ENCODE measurements at regions not wholly inside any gene's neighbourhood (a gene's known extent, or its start where the extent isn't known, plus 50 kb on each side); places are given as distances from the start of the nearest gene placed in this dataset.

DNA sequence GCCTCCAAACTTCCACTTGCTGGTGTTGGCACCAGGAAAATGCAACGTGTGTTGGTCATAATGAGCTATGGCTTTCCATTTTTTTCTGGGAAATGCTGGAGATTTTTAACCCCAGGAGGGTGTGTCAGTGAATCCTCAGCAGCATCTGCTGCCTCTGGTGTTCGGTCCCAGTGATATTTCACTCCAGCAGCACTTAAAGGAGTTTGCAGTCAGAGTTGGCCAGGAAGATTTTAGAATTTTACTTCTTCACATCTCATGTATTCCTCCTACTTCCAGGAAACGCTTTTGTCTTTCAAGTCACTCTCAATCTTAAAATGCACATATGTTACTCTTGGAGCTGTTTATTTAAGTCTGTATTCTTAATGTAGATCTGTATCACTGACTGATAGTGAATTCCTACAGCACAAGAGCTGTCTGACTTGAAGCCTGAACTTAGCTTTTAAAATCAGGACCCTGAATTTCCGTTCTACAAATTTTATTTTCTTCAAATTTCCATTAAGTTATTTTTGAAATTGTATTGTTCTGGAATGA is 903.4 kb upstream of the SLC10A2 start:
- DNase-seq: peak in 1 of 2 experiments; percentile 1

DNA sequence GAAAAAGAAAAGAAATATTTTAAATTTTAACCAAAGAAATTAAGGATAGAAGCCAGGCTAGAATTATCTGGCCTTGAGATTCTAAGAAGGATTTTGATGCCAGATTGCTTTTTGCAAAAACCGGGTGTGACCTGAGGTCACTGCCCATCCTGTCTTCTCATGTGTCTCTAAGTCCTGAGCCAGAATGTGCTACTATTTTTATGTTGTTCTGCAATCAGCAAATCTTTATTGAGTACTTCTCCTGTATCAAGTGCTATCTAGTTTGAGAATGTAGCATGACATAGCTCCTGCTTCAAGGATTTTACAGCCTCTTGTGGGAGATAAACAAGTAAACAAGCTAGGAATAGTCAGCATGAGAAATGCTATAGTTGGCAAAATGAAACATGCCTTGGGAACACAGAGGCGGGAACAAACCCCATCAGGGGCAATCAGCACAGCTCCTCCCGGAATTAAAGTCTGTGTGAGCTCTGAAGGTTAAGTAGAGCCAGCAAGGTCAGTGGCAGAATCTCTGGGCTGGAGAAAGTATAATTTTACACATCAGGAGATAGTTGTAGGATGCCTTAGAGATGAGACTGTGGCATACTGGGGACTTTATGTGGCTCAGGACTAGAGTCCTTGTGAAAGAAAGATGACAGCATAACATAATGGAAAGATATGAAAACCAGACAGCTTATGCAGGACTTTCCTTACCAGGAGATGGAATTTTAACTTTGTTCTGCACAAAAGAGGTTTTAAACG is 899.5 kb upstream of the SLC10A2 start:
- DNase-seq: no peak

- no peak for DNase-seq
These were observed 895.6 kb upstream of the SLC10A2 start for GRCh38 chr13:103961784-103962183.

DNA sequence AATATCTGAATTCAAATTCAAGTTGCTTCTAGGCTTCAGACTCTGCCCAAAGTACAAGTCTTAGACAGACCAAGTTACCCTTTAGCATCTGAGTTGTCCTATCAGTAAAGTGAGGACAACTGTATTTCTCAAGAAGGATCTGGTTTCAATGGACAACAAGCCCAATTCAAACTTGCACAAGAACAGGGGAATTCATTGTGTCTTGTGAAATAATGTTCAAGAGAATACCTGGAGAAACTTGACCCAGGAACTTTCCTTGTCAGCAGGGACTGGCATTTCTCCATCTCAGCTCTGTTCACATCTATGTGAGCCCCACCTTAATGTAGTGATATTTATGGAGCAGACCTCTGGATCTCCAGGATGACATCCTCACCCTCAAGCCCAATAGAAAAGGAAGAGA is 894.9 kb upstream of the SLC10A2 start:
- DNase-seq: no peak

DNA sequence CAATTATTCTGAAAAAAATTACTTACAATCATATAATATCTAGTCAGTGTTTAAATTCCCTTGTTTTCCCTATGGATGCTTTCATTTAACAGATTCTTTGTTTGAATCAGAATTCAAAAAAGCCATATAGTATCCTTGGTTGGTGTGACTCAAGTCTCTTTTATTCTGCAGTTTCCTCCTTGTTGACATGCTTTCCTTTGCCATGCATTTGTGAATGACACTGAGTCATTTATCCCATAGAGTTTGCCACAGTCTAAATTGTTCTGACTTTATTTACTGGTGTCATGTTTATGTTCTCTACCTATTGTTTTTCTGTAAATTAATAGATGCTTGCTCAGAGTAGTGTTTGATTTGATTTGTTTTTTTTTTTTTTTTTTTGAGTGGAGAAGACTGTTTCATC is 893.8 kb upstream of the SLC10A2 start:
- DNase-seq: no peak

DNA sequence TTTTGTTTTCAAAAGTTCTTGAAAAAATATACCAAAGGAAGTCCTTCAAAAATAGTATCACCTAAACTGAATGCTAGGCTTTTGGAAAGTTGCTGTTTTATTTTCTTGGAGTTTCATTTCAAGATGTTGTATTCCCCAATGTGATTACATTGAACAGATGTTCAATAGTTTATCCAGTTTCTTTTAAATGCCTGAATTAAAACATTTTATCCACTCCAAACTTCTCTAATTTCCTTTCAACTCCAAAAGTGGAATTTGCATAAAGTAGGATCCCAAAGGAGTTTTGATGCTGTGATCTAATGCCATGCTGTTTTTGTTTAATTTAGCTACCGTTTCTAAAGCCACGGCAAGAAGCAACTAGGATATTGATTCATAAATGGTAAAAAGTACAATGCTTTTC is 892.5 kb upstream of the SLC10A2 start:
- no peak for DNase-seq

GRCh38 chr13:103957939-103958338 is 891.7 kb upstream of the SLC10A2 start:
- DNase-seq: no peak

- no peak for DNase-seq
These were observed 887.6 kb upstream of the SLC10A2 start for GRCh38 chr13:103953859-103954258.

- no peak for DNase-seq
These were observed 886.0 kb upstream of the SLC10A2 start for GRCh38 chr13:103952183-103952582.

GRCh38 chr13:103948426-103948825 is 882.2 kb upstream of the SLC10A2 start:
- DNase-seq: no peak

DNA sequence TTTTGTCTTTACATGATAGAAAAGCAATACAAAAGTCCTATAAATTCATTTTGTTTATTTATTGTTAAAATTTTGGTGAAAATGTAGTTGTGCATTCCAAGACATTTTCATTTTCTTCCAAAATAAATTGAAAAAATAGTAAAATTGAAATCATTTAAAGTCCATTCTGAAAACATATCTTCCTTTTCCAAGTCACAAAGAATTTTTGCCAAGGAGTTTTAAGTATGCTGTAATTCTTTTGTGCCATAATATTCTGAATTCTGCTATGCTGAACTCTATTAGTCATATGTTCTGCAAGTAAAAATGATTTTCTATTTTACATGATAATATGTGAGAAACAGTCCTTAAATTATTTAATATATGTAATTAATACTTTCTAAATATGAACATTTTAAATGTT is 879.6 kb upstream of the SLC10A2 start:
- no peak for DNase-seq

DNA sequence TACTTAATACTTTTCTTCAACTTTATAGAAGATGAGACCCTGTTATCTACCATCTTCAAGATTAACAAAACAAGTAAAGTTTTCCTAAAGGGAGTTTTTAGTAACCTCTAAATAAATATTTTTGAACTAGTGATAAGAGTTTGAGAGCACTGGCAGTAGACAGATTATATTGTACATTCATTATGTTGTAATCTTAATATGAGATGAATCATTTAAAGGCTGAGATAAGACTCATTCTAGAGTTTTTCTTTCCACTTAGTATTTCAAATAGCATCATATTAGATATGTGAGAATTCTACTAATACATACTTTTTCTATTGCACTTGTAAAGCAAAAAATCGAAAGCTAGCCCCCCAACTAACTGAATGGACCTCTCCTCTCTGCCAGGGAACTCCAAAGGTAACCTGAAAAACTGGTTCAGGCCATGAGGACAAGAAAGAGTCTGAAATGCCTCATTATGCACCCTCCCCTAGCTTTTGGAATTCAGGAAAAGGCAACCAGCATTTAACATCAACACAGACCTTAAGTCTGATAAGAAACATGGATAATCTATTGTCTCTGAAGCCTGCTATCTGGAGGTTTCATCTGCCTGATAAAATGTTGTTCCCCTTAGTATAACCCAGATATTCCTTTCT is 875.4 kb upstream of the SLC10A2 start:
- no peak for DNase-seq

- DNase-seq: no peak
These were observed 868.9 kb upstream of the SLC10A2 start for GRCh38 chr13:103935117-103935516.

DNA sequence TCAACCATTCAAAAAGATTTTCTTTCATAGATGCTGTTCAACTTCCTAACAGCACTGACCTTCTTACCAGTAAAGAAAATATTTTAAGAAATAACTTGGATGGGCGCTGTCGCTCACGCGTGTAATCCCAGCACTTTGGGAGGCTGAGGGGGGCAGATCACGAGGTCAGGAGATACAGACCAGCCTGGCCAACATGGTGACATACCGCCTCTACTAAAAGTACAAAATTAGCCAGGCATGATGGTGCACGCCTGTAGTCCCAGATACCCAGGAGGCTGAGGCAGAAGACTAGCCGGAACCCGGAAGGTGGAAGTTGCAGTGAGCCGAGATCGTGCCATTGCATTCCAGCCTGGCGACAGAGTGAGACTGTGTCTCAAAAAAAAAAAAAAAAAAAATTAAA is 865.7 kb upstream of the SLC10A2 start:
- DNase-seq: no peak

DNA sequence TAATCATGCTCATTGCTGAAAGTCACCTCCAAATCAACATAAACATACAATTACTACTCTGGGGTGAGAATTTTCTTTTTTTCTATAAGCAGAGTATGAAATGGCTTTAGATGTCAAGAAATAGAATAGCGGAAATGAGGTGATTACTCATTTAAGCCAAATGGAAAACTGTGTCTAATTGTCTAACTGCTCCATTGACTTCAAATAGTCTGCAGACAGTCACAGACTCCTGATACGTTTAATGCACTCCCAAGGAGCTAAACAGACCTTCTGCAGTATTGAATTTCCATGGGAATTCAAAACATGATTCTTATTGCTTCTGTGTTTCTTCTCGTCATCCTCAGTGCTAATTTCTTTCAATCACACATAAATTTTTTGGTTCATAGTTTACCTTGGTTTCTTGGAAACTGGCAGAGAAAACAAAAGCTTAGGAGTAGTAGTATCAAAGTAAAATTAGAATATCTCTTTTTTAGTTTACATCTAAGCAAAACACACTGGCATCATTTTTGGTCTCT is 865.2 kb upstream of the SLC10A2 start:
- no peak for DNase-seq

DNA sequence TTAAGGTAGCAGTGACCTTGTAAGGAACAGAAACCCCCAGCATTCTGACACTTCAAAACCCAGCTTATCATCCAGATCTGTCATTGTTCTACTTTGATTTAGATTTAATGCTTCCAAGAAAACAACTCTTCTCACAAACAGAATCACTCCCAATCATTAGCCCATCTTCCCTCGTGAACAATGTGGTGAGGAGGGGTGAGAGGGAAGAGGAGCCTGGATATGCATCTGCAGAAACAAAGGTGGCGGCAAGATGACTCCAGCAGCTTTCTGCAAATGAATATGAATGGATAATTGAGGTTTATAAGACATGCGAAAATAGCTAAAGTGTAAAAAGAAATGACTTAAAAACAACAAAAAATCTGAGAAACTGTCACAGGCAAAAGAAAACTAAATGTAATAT is 859.9 kb upstream of the SLC10A2 start:
- DNase-seq: no peak

DNA sequence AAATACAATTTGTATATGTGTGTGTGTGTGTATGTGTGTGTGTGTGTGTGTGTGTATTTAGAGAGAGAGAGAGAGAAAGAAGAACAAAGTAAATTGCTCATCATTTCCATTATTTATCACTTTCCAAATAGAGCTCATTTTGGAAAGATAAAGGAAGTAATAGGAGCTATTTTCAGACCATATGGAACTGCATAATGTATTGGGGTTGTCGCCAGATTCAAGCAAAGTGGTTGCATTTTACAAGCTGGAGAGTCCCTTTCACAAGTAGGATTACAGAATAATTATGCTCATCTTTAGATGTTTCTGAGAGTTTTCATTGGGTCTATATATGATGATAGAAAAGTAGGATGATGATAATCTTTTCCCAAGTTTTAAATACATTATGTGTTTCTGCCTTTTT is 842.7 kb upstream of the SLC10A2 start:
- DNase-seq: no peak

- DNase-seq: no peak
These were observed 842.1 kb upstream of the SLC10A2 start for GRCh38 chr13:103908274-103908673.

DNA sequence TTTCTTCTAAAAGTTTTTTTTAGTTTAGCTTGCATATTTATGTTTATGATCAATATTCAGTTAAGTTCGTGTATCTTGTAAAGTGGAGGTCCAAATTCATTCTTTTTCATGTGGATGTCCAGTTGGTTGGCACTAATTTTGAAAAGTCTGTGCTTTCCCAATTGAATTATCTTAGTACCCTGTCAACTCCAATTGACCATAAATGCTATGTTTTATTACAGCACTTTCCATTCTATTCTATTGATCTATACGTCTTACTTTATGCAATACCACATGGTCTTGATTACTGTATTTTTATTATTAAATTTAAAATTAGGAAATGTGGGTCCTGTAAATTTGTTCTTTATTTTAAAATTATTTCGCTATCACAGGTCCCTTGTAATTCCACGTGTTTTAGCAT is 837.6 kb upstream of the SLC10A2 start:
- no peak for DNase-seq

DNA sequence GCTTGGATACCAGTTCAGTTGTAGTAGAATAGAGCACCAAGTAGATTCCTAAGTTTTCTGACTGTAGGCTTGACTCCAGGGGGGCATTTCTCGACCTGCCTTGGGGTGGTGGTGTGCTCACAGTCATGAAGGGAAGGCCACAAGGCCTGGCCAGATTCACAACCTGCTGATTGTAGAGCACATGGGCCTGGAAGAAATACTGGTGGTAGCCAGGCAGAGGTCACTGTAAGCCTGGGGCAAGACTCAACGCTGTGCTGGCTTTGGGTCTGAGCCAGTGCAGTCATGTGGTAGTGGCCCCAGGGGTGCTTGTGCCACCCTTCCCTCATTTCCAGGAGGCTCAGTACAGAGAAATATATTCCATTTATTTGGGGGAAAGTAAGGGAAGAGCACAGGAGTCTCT is 832.3 kb upstream of the SLC10A2 start:
- no peak for DNase-seq

DNA sequence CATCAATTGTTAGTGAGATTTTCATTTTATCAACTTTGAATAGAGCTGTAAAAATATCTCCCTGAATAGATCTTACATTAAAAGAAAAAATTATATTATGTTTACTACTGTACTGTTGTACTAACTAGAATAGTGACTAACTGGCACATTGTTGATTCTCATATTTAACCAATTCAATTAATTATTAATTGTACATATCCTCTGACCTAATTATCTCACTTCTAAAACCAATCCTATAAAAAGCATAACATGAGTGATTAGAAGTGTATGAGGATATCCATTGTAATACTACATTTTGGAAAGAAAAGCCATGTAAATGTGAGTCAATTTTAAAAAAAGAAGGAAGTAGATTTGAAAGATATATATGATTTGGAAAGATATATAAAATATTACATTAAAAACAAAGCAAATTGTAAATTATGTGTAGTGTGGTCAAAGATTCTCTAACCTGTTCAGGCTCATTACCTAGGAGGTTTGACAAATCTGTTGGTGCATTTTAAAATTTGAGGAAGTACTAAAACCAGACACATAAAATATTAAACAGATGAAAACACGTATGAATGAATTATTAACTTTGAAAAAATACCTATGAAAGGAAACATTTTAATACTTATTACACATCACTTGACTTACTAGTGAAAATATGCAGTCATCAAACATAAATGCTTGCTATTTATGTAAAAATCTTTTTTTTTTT is 829.8 kb upstream of the SLC10A2 start:
- DNase-seq: no peak

- DNase-seq: no peak
These were observed 828.4 kb upstream of the SLC10A2 start for GRCh38 chr13:103894626-103895025.

- no peak for DNase-seq
These were observed 818.0 kb upstream of the SLC10A2 start for GRCh38 chr13:103884101-103884723.
